HG02840 (cell line): ENCODE measurements at regions not wholly inside any gene's neighbourhood (a gene's known extent, or its start where the extent isn't known, plus 50 kb on each side); places are given as distances from the start of the nearest gene placed in this dataset.
"Not testable (repeated sequence)": the region's sequence is repeated elsewhere in the genome, so short reads cannot be mapped to it uniquely, and the experiment has no call there.

Experiments
- ATAC-seq: cut with Tn5 transposase; IDR thresholded peaks from one replicate; pipeline ENCODE4 v1.9.1; 2021; ENCODE audit warnings: mild to moderate bottlenecking, moderate library complexity, moderate number of reproducible peaks; ENCODE audit not compliant: unreplicated experiment, low FRiP score

DNA sequence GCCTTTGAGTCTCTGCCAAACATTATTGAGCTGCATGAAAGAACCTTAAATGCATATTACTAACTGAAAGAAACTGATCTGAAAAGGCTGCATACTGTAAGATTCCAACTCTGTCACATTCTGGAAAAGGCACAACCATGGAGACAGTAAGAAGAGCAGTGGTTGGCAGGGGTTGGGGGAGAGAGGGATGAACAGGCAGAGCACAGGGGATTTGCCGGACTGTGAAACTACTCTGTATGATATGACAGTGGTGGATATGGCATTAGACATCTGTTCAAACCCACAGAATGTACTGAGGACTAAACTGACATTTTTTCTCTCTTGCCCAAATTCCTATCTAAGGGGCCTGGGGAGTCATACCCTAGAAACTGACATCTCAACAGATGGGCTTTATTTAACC, 138.4 kb downstream of the KCNJ12 start:
- ATAC-seq, result not testable (repeated sequence)

DNA sequence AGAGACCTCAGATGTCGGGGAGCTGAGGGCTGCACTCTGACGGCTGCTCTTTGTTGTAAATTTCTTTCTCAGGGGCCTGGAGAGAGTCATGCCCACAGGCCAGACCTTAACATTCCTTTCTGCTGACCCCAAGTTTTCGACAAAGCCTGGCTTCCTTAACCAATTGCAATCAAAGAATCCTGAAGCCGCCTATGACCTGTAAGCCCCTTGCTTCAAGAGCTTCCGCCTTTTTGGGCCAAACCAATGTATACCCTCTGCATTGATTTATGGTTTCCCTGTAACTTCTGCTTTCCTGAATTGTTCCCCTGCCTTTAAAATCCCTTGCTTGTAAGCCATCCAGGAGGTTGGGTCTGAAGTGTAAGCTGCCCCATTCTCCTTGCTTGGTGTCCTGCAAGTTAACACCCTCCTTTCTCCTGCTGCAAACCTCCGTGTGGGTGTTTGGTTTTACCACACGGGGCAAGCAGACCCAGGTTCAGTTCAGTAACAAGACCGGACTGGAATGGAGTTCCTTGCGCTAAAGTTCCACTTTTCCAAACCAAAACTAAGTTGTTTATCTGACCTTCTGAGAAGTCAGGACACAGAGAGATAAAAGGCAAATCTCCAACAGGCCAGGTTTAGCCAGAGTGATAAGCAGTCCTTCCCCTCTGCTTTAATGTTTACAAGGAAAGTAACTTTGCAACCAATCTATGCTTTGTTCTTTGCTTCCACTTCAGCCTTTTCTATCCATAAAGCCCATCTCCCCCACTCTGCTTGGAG, 141.6 kb downstream of the KCNJ12 start:
- no peak for ATAC-seq

DNA sequence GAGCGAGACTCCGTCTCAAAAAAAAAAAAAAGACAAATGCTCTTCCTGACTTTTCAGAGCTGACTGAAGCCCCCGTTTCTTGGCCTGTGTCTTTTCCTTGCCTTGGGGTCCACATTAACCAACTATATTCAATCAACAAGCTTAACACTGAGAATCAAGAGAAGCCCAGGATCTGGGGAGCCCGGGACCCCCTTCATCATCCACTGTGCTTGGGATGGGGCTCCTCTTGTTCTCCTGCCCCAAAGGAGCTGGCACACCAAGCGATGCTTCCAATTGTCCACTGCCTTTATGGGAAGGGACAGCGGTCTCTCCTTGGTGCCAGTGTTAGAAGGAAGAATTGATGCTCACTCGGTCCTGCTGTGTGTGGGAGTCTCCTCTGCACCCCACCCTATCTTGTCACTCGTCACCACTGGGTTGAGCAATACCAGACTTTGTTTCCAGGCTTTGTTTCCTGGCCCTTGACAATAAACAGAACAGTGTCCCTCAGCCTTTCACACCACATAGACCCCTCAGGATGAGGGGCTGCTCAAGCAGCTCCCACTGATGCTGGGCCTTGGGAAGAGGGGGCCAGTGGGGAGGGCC, 146.7 kb downstream of the KCNJ12 start:
- no peak for ATAC-seq

DNA sequence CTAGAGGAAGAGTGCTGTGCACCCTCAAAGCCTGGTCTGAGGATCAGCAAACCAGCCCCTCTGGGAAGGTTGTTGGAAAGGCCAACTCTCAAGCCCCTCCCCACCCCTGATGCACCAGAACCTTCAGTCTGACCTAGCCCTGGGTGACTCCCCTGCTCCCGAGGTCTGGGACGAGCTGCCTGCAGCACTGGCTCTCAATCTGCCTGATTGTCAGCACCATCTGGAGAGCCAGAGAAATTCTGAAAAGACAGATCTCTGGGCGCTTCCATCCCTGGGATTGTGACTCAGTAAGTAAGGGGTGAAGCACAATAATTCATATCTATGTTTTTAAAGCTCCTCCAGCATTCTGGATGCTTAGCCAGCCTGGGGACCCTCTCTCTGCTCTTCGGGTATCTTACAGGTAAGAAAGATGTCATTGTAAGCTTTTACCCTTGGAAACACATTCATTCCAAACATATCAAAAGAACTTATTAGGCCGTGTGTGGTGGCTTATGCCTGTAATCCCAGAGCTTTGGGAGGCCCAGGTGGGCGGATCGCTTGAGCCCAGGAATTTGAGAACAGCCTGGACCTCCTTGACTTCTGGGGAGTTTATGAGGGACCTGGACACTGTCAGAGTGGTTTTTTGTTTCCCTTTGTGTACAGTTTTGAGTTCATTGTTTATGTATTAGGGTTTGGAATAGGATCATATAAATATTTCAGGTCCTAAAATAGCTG, 147.5 kb downstream of the KCNJ12 start:
- ATAC-seq, result no peak

DNA sequence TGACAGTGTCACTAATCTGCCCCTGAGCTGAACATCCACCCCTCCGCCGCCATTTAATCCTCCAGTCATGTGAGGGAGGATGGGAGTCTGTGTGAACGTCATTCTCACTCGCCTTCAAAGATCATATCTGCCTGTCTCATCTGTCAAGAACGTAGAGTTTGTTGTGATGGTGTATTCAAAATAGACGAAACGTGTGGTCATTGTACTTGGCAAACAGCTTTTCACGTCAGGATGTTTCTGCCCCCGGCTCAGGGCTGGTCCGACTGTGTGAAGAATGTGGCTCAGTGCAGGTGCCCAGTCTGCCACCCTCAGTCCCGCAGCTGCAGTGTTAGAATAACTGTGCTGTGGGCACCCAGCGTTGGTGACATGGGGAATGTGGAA, 148.0 kb downstream of the KCNJ12 start:
- no peak for ATAC-seq

DNA sequence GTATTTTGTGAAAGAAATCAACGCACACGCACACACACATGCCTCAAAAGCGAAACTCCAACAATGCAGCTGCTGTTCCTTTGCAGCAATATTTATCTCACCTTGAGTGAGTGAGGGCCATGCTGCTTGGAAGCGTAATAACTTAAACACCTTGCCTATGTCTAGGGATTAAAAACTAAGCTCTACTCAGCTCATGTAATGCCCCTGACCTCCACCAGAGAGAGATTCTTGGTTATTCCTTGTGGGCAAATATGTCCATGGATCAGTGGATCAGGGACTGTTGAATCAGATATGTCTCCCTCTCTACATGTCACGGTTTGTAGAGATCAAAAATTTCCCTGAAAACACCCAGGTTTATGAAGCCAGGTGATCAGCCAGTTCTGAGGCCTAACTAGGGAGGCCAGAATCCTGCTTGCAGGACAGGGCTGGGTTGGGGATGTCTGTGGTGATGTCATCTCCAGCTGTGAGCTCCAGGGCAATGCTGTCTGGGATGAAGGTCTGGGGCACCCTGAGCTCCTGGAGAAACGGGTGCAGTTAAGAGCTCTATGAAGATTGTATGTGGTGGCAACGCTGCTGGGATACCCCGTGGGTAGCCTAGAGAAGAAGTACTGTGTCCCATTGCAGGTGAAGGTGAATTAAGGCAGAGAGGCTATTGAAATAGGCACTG, 149.4 kb downstream of the KCNJ12 start:
- ATAC-seq, result no peak

DNA sequence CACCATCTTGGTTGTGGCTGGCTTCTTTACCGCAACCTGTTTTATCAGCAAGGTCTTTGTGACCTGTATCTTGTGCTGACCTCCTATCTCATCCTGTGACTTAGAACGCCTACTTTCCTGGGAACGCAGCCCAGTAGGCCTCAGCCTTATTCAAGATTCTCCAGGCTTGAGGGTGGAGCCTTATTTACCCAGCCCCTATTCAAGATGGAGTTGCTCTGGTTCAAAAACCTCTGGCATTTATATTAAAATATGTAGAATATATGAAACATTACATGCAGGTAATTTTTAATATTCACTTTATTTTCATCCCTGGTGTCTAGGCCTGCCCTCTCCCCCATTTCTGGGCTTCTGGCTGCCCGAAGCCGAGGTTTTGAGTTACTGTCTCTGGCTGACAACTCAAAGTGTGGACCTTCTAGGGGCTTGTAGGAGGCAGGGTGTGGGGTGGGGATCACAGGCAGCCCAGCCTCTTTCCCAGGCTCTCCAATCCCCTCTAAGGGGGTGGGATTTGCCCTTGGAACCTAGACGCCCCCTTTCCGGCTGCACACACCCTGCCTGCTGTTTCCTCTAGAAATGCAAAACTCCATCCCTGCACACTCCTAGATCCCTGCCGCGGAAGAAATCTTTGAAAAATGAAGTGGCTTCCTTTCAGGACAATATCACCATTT, 152.0 kb downstream of the KCNJ12 start:
- ATAC-seq, result no peak

DNA sequence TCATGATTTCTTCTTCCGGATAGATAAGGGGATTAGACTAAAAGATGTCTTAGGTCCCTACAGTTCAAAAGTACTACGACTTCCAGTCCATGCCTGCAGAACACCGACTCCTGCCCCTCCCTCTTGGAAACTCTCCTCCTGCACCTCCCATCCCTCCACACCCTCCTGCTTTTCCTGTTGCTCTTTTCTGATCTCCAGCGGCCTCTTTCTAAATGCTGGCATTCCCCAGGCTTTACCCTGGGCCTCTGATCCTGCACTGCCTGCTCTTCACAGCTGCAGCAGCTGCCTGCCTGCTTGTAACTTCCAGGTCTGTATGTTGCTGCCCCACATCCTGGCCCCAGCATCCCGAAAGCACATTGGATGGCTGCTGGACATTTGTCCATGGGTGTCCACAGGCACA, 154.2 kb downstream of the KCNJ12 start:
- no peak for ATAC-seq

DNA sequence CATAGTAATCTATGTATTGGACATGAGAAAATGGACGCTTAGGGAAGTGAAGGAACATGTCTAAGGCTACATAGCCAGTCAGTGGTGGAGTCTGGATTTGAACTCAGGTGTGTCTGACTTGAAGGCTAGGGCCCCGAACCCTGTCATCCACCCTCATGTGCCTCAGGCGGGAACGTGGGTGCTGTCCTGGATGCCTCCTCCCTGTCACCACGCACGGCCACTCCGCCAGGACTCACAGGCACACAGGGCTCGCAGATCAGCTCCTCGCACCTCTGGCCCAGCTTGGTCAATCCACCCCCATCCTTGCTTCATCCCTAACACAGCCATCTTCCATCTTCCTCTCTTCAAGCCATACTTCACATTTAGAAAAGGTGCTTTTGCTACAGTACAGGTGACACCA, 154.7 kb downstream of the KCNJ12 start:
- no peak for ATAC-seq

DNA sequence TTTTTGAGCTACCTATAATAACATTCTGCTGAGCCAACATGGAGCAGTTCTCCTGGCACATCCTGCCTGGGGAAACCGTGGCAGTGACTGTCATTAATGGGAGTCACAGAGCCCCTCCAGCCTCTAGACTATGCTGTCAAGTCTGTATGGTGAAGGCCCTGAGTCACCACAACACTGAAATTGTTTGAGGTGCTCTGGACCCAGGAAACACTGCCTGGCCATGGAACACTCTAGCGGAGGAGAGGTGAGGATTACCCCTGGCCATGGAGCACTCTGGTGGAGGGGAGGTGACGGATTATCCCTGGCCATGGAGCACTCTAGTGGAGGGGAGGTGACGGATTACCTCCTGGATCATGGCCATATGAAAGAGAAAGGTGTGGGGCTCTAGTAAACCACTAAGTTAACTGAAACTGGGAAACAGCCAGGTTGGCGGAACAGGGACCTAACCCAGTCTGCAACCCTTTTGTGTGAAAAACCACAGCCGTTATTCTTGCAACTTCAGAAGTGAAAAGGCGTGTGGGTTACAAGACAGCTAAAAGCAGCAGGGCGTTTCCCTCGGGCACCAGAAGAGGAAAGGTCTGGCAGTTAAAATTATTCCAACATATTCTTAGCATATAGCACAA, 156.7 kb downstream of the KCNJ12 start:
- no peak for ATAC-seq

DNA sequence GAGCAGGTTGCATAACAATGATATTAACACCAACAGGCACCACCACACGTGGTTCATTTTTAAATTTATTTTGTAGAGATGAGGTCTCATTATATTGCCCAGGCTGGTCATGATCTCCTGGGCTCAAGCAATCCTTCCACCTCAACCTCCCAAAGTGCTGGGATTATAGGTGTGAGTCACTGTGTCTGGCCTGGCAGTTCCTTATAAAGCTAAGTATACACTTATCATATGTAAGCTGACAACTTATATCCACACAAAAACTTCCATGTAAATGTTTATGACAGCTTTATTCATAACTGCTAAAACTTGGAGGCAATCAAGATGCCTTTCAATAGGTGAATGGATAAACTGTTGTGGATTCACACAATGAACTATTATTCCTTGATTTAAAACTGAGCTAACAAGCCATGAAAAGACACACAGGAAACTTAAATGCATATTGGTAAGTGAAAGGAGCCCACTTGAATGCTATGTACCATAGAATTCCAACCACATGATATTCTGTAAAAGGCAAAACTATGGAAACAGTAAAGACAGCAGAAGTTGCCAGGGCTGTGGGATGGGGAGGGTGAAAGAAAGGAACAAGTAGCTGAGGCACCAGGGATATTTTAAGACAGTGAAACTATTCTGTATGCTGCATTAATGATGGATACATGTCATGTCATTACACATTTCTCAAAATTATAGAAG, 156.5 kb upstream of the KCNJ18 start:
- ATAC-seq, result no peak

DNA sequence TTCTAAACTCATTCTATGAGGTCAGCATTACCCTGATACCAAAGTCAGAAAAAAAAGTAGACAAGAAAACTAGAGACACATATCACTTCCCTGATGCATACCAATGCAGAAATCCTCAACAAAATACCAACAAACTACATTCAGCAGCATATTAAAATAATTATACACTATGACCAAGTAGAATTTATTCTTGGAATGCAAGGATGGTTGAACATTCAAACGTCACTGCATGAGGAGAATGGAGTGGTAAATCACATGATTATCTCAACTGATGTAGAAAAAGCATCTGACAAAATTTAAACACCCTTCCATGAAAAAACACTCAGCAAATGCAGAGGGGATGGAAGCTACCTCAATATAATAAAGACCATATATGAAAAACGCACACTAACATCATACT, 155.0 kb upstream of the KCNJ18 start:
- no peak for ATAC-seq

DNA sequence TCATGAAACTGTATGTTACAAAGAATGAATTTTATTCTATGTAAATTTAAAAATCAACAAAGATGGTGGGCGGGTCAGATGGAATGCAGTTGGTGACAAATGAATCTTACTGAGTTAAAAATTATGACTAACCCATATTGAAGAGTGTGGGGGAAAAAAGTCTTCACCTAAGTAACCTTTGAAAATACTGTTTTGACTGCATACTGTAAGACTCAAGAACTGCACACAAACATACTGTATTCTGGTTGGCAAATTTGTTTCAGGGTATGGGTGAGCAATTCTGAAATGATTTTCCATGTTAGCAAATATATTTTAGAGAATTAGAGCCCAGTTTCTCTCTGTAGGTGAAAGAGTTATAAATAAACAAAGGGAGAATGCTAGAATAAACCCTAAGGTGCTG, 153.7 kb upstream of the KCNJ18 start:
- no peak for ATAC-seq

DNA sequence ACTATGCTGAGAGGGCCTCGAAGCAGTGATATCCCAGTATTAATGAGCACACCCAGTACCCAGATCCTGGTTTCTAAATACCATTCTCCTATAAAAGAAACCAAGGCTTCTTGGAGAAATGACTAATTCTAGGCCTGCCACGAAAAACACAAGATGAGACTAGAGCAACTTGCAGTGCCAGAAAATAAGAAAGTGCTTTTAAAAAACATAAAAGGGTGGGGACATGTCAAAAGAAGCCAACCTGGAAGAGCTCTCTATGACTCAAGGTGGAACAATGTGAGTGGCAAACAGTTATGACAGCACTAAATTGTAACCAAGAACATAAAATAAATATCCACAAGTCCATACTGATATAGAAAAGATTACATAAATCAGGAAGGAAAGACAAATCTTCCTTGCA, 153.2 kb upstream of the KCNJ18 start:
- no peak for ATAC-seq

DNA sequence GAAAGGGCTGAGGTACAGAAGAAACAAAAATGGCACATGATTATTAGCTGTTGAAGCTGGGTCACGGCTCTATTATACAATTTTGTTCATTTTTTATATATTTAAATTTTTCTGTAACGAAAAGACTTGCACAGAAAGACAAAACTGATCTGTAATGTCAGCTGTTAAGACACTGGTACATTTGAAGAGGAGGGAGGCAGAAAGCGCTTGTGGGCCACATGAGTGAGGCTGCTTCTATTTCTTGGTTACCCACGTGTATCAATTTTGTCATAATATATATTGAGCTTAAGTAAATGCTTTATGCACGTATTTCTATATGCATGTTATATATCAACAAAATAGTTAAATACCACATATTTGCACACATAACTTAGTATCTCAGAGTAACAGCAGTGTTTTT, 151.8 kb upstream of the KCNJ18 start:
- no peak for ATAC-seq

DNA sequence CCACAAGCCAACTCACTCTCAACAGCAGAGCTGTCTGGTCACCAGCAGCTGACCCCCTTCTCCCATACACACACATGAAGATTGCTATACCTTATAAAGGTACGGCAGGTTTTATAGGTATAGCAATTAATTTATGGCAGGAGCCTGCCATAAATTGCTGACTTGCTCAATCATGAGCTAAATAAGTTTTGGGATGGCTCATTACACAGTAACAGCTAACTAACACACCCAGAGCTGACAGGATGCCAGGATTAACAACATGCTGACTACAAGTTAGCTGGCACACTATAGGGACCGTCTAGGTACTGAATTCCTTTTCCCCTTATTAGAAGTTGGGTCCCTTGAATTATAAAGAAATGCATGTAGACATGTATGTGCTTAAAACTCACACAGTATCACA, 150.3 kb upstream of the KCNJ18 start:
- no peak for ATAC-seq

DNA sequence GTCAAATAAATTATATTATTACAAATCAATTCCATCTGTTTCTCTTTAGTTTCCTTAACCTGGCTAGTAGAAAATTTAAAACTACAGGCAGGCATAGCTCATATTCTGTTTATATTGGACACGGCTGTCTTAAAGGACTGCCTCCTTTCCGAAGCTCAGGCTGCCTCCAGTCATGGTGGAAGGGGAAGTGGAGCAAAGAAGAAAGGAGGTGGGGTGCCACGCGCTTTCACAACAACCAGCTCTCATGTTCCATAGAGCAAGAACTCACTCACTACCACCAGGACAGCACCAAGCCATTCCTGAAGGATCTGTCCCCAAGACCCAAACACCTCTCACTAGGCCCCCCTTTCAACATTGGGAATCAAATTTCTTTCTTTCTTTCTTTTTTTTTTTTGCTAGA, 149.3 kb upstream of the KCNJ18 start:
- ATAC-seq, result no peak

DNA sequence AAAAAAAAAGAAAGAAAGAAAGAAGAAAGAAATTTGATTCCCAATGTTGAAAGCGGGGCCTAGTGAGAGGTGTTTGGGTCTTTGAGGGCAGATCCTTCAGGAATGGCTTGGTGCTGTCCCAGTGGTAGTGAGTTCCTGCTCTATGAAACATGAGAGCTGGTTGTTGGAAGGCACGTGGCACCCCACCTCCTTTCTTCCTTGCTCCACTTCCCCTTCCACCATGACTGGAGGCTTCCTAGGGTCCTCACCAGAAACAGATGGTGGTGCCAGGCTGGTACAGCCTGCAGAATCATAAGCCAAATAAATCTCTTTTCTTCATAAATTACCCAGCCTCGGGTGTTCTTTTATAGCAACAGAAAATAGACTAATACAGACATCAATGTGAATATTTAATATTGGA, 147.3 kb upstream of the KCNJ18 start:
- ATAC-seq, result no peak

DNA sequence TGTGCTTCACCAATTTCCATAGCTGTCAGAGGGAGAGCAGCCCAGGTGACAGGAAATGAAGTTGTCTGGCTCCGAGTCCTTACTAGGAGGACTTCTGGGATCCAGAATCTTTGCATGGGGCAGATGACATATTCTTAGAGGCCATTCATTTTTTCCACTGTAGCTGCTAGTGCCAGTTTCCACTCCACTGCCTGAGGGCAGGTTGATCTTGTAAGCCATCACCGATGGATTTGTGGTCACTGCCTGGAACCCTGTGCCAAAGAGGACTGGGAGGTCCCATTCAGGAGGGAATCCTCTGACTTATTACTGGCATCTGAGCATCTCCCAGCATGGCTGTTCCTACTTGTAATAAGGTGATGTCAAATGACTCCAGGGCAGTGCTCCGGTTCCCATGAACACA, 144.1 kb upstream of the KCNJ18 start:
- no peak for ATAC-seq
